Astrocyte (in vitro differentiated cells and primary cell): ENCODE measurements at regions not wholly inside any gene's neighbourhood (a gene's known extent, or its start where the extent isn't known, plus 50 kb on each side); places are given as distances from the start of the nearest gene placed in this dataset.

Experiments used
- EZH2 ChIP-seq: IDR thresholded peaks from 2 replicates; pipeline ENCODE4 v1.6.1; 2012; ENCODE audit warnings: mild to moderate bottlenecking, low read length, inconsistent platforms; ENCODE audit not compliant: insufficient read depth
- TF ChIP-seq, protein P1 (sequence below): IDR thresholded peaks from 2 replicates; pipeline ENCODE4 v1.5.1; 2011; ENCODE audit warnings: low read depth, mild to moderate bottlenecking, inconsistent platforms, low read length, moderate library complexity; ENCODE audit not compliant: insufficient read depth

DNA sequence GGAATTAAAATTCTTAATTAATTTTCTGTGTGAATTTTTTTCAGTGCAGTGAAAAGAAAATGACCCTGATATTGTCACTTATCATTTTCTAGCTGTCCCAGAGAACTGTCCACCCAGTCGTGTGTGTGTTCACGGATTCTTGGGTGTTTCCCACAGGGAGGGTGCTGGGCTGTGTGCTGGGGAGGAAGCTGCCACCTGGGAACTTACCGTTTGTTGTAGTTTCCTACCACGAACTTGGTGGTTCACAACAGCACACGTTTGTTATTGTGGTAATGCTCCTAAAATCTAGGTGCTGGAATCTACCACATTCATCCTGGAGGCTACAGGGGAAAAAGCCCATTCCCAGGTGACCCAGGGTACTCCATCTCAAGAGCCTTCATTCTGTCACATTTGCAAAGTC lies 276.1 kb downstream of the GLRX3 start:
- TF ChIP-seq, protein P1, sequence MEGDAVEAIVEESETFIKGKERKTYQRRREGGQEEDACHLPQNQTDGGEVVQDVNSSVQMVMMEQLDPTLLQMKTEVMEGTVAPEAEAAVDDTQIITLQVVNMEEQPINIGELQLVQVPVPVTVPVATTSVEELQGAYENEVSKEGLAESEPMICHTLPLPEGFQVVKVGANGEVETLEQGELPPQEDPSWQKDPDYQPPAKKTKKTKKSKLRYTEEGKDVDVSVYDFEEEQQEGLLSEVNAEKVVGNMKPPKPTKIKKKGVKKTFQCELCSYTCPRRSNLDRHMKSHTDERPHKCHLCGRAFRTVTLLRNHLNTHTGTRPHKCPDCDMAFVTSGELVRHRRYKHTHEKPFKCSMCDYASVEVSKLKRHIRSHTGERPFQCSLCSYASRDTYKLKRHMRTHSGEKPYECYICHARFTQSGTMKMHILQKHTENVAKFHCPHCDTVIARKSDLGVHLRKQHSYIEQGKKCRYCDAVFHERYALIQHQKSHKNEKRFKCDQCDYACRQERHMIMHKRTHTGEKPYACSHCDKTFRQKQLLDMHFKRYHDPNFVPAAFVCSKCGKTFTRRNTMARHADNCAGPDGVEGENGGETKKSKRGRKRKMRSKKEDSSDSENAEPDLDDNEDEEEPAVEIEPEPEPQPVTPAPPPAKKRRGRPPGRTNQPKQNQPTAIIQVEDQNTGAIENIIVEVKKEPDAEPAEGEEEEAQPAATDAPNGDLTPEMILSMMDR: no peak
- no peak for TF ChIP-seq EZH2
